H1 (cell line): ENCODE measurements at regions not wholly inside any gene's neighbourhood (a gene's known extent, or its start where the extent isn't known, plus 50 kb on each side); places are given as distances from the start of the nearest gene placed in this dataset.

Experiments
- CTCF ChIA-PET: fragments of 300-600 bp; sonication (Branson Sonifier 250); formaldehyde crosslinking; loops from one replicate; lab custom pipeline; 2021; ENCODE audit not compliant: partially characterized antibody; lab: Charles Lee
- POLR2A ChIA-PET: fragments of 300-600 bp; sonication (Branson Sonifier 250); formaldehyde crosslinking; loops from one replicate; lab custom pipeline; 2021; ENCODE audit warnings: inconsistent platforms; ENCODE audit not compliant: partially characterized antibody; lab: Charles Lee
- DNase-seq, 2 experiments: peaks; one replicate each; pipeline versions ENCODE4 v3.0.0 to v3.0.0-alpha.2; 2010 to 2022; ENCODE audit warnings: low spot score in 2 of 2, low read depth in 1 of 2, mixed read lengths in 1 of 2
- FAIRE-seq: peaks from 2 replicates; lab custom pipeline; 2011; peaks lifted over from hg19 to GRCh38; lab: Jason Lieb, UNC
- H2AFZ ChIP-seq: 2 replicates; pipeline ENCODE4 v1.8.1; 2012; ENCODE audit warnings: low read length, inconsistent platforms
- H2AK5ac ChIP-seq: 2 replicates; pipeline ENCODE4 v1.6.1; 2013; ENCODE audit warnings: low read depth, low read length
- H2BK120ac ChIP-seq: replicated peaks from 2 replicates; pipeline ENCODE3; 2013; ENCODE audit warnings: low read depth, low read length, inconsistent platforms
- H2BK12ac ChIP-seq: 2 replicates; pipeline ENCODE4 v1.6.1; 2013; ENCODE audit warnings: low read depth, low read length
- H2BK15ac ChIP-seq: 2 replicates; pipeline ENCODE4 v1.6.1; 2013; ENCODE audit warnings: low read length
- H2BK20ac ChIP-seq: 2 replicates; pipeline ENCODE4 v1.6.1; 2013; ENCODE audit warnings: low read length
- H2BK5ac ChIP-seq: 2 replicates; pipeline ENCODE4 v1.6.1; 2013; ENCODE audit warnings: low read depth, low read length
- H3K14ac ChIP-seq: 2 replicates; pipeline ENCODE4 v1.6.1; 2013; ENCODE audit warnings: inconsistent platforms; ENCODE audit not compliant: insufficient read length
- H3K18ac ChIP-seq: 2 replicates; pipeline ENCODE4 v1.6.1; 2013; ENCODE audit warnings: low read length; ENCODE audit errors: extremely low read depth
- H3K23ac ChIP-seq: 2 replicates; pipeline ENCODE4 v1.6.1; 2013; ENCODE audit warnings: inconsistent platforms; ENCODE audit not compliant: insufficient read length
- H3K23me2 ChIP-seq: 2 replicates; pipeline ENCODE4 v1.6.1; 2013; ENCODE audit warnings: low read depth, low read length
- H3K27ac ChIP-seq: 2 replicates; pipeline ENCODE4 v1.6.1; 2011; ENCODE audit warnings: low read depth, low read length, inconsistent platforms
- H3K27me3 ChIP-seq, 4 experiments: replicated peaks in 1 of 4; 1 replicate in 1 of 4; 2 replicates in 3 of 4; pipeline versions ENCODE4 v1.6.1 to v1.8.1; 2011 to 2013; ENCODE audit warnings: low read length in 3 of 4, mild to moderate bottlenecking in 3 of 4, inconsistent platforms in 2 of 4, mixed read lengths in 2 of 4, moderate library complexity in 1 of 4; ENCODE audit not compliant: control insufficient read depth in 3 of 4, insufficient read depth in 3 of 4; ENCODE audit errors: extremely low read depth in 1 of 4
- H3K36me3 ChIP-seq, 4 experiments: 2 replicates each; pipeline versions ENCODE4 v1.6.1 to v1.8.1; 2011 to 2013; ENCODE audit warnings: mild to moderate bottlenecking in 4 of 4, low read length in 3 of 4, moderate library complexity in 2 of 4, control low read depth in 1 of 4, inconsistent platforms in 1 of 4; ENCODE audit not compliant: insufficient read depth in 4 of 4, control insufficient read depth in 2 of 4
- H3K4ac ChIP-seq: replicated peaks from 2 replicates; pipeline ENCODE3; 2013; ENCODE audit warnings: low read length, low read depth, mixed read lengths, inconsistent platforms; ENCODE audit not compliant: insufficient read length
- H3K4me1 ChIP-seq, 4 experiments: replicated peaks in 1 of 4; 1 replicate in 1 of 4; 2 replicates in 3 of 4; pipeline versions ENCODE4 v1.6.1 to v1.8.1; 2011 to 2013; ENCODE audit warnings: low read length in 3 of 4, inconsistent platforms in 2 of 4, mixed read lengths in 1 of 4; ENCODE audit not compliant: insufficient read depth in 4 of 4, control insufficient read depth in 3 of 4
- H3K4me2 ChIP-seq, 2 experiments: 2 replicates each; pipeline versions ENCODE4 v1.6.1 to v1.8.1; 2011 to 2013; ENCODE audit warnings: low read depth in 2 of 2, low read length in 2 of 2, control low read depth in 1 of 2, inconsistent platforms in 1 of 2, mild to moderate bottlenecking in 1 of 2; ENCODE audit not compliant: insufficient read depth in 1 of 2
- H3K4me3 ChIP-seq, 4 experiments: fragments of 200-600, 300-600 bp in 1 of 4; sonication (generic), shearing (Covaris generic), sonication (Bioruptor Twin) in 1 of 4; 2 replicates each; pipeline versions ENCODE4 v1.5.1 to v1.8.1; 2011 to 2016; ENCODE audit warnings: low read length in 4 of 4, low read depth in 3 of 4, control low read depth in 2 of 4, inconsistent platforms in 2 of 4, mild to moderate bottlenecking in 2 of 4, mixed read lengths in 1 of 4, moderate library complexity in 1 of 4; ENCODE audit not compliant: insufficient read depth in 2 of 4; ENCODE audit errors: extremely low read depth in 1 of 4
- H3K56ac ChIP-seq: replicated peaks from 2 replicates; pipeline ENCODE3; 2013; ENCODE audit warnings: low read depth, mild to moderate bottlenecking, mixed read lengths, low read length, inconsistent platforms; ENCODE audit not compliant: insufficient read length
- H3K79me1 ChIP-seq: 2 replicates; pipeline ENCODE4 v1.6.1; 2013; ENCODE audit warnings: low read depth, low read length, control low read depth
- H3K79me2 ChIP-seq, 2 experiments: 2 replicates each; pipeline versions ENCODE4 v1.6.1 to v1.8.1; 2012 to 2013; ENCODE audit warnings: low read length in 2 of 2, mild to moderate bottlenecking in 2 of 2, inconsistent platforms in 1 of 2; ENCODE audit not compliant: insufficient read depth in 2 of 2, control insufficient read depth in 1 of 2
- H3K9ac ChIP-seq, 4 experiments: replicated peaks in 1 of 4; 1 replicate in 1 of 4; 2 replicates in 3 of 4; pipeline versions ENCODE4 v1.6.1 to v1.8.1; 2011 to 2013; ENCODE audit warnings: low read depth in 3 of 4, low read length in 3 of 4, control low read depth in 2 of 4, mild to moderate bottlenecking in 2 of 4, moderate library complexity in 2 of 4, inconsistent platforms in 1 of 4; ENCODE audit errors: extremely low read depth in 1 of 4
- H3K9me3 ChIP-seq, 2 experiments: 2 replicates each; pipeline versions ENCODE4 v1.6.1 to v1.8.1; 2012 to 2013; ENCODE audit warnings: mild to moderate bottlenecking in 2 of 2, moderate library complexity in 2 of 2, control low read depth in 1 of 2, inconsistent platforms in 1 of 2, low read depth in 1 of 2, low read length in 1 of 2, mixed read lengths in 1 of 2; ENCODE audit not compliant: insufficient read depth in 2 of 2
- H4K20me1 ChIP-seq, 2 experiments: replicated peaks in 1 of 2; 2 replicates each; pipeline versions ENCODE3 to v1.8.1; 2011 to 2013; ENCODE audit warnings: inconsistent platforms in 2 of 2, low read length in 2 of 2, mild to moderate bottlenecking in 1 of 2; ENCODE audit not compliant: insufficient read depth in 2 of 2, control insufficient read depth in 1 of 2
- H4K5ac ChIP-seq: 2 replicates; pipeline ENCODE4 v1.6.1; 2013; ENCODE audit warnings: low read length, low read depth, mixed read lengths, inconsistent platforms; ENCODE audit not compliant: insufficient read length
- H4K8ac ChIP-seq: 2 replicates; pipeline ENCODE4 v1.8.0; 2013; ENCODE audit warnings: mild to moderate bottlenecking, moderate library complexity, low read length, inconsistent platforms; ENCODE audit not compliant: insufficient read depth; ENCODE audit errors: extremely low read depth
- H4K91ac ChIP-seq: replicated peaks from 2 replicates; pipeline ENCODE3; 2013; ENCODE audit warnings: low read length, mixed read lengths, inconsistent platforms; ENCODE audit not compliant: insufficient read length
- ATF2 ChIP-seq: IDR thresholded peaks from 2 replicates; pipeline ENCODE4 v1.6.1; 2012; ENCODE audit warnings: low read length, inconsistent platforms
- CBX8 ChIP-seq: fragments of 300-800, 300-1000 bp; sonication (generic); IDR thresholded peaks from 2 replicates; pipeline ENCODE4 v1.7.1; 2016; ENCODE audit warnings: low read depth, low read length, borderline replicate concordance
- CHD2 ChIP-seq: IDR thresholded peaks from 2 replicates; pipeline ENCODE4 v1.6.1; 2012; ENCODE audit warnings: low read length, improper control_type of control experiment
- CREB1 ChIP-seq: IDR thresholded peaks from 2 replicates; pipeline ENCODE4 v1.6.1; 2012; ENCODE audit warnings: inconsistent platforms
- JUN ChIP-seq: IDR thresholded peaks from 2 replicates; pipeline ENCODE4 v1.6.1; 2011; ENCODE audit warnings: low read depth, mild to moderate bottlenecking, improper control_type of control experiment, low read length
- KDM1A ChIP-seq: fragments of 200-600, 300-600 bp; sonication (generic); IDR thresholded peaks from 2 replicates; pipeline ENCODE4 v1.7.1; 2016; ENCODE audit warnings: mild to moderate bottlenecking, low read length, borderline replicate concordance
- POU5F1 ChIP-seq: IDR thresholded peaks from 2 replicates; pipeline ENCODE4 v1.6.1; 2011; ENCODE audit warnings: low read depth, mild to moderate bottlenecking, low read length, moderate library complexity
- RNF2 ChIP-seq: fragments of 200-900, 300-1000 bp; sonication (generic); IDR thresholded peaks from 2 replicates; pipeline ENCODE4 v1.7.1; 2016; ENCODE audit warnings: borderline replicate concordance, low read depth, mild to moderate bottlenecking, antibody characterized with exemption, low read length; ENCODE audit not compliant: poor library complexity, severe bottlenecking; ENCODE audit errors: missing control alignments
- RXRA ChIP-seq: IDR thresholded peaks from 2 replicates; pipeline ENCODE4 v1.6.1; 2011; ENCODE audit warnings: low read depth, mild to moderate bottlenecking, low read length, moderate library complexity; ENCODE audit not compliant: insufficient read depth
- SIRT6 ChIP-seq: IDR thresholded peaks from one replicate; pipeline ENCODE4 v1.7.1; 2012; ENCODE audit warnings: low read length, inconsistent platforms
- SRF ChIP-seq: IDR thresholded peaks from 2 replicates; pipeline ENCODE4 v1.6.1; 2011; ENCODE audit warnings: mild to moderate bottlenecking, low read depth, low read length, moderate library complexity
- WGBS, 2 experiments: shearing (Covaris generic) in 1 of 2; methylation state at CpG; one replicate each; pipeline versions ENCODE4 v1.1.6 to v1.1.7; 2013 to 2015; ENCODE audit warnings: low lambda C conversion rate in 2 of 2, mixed read lengths in 2 of 2, inconsistent platforms in 1 of 2, low coverage in 1 of 2, missing lambda C conversion rate in 1 of 2; ENCODE audit not compliant: insufficient replicate concordance in 2 of 2, insufficient coverage in 1 of 2, insufficient read length in 1 of 2; ENCODE audit errors: extremely low coverage in 1 of 2, missing lambda C conversion rate in 1 of 2; 5-methylcytosine and 5-hydroxymethylcytosine counted together
- TF ChIP-seq, protein P1 (sequence below): IDR thresholded peaks from 2 replicates; pipeline ENCODE4 v1.6.1; 2011; ENCODE audit warnings: low read length, improper control_type of control experiment

DNA sequence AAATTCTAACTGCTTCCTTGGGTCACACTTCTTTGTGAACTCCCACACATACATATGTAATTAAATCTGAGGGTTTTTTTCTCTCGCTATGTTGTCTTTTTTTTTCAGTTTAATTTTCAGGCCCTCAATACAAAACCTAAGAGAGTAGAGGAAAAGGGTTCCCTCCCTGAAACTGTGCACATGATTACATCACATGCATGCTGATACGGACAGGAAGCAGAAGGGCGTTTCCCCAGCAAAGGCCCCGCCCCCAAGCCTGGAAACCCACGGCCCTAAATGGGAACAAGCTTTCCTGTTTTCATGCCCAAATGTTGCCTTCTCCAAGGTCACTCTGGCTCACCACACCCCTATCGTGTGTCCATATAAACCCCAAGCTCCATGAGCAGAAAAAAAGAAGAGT lies 115.4 kb downstream of the TEX36 start:
- no peak overlapping the region for H2BK15ac ChIP-seq
- 80% methylated on average over 5 of the region's 6 CpGs; no CpG with 5 or more reads in 1 of the 2 experiments for WGBS, 2 experiments
- no peaks in the 10 kb centered on the region for H4K20me1 ChIP-seq
- no peaks in the 10 kb centered on the region for H3K4me1 ChIP-seq
- no peak overlapping the region for H2AK5ac ChIP-seq
- H3K9me3 ChIP-seq, result peaks cover 0 to 4% of the 10 kb centered on the region in 2 experiments; a peak in 2 of 4 replicates
- H3K4ac ChIP-seq, result no peak overlapping the region
- no peak overlapping the region for H3K9ac ChIP-seq
- H2AFZ ChIP-seq, result no peak overlapping the region
- no peak overlapping the region for H4K5ac ChIP-seq
- H3K4me2 ChIP-seq, result no peak overlapping the region
- H3K27ac ChIP-seq, result no peak overlapping the region
- no peaks in the 10 kb centered on the region for H3K79me2 ChIP-seq
- no peak overlapping the region for H4K91ac ChIP-seq
- H3K4me3 ChIP-seq, result no peak overlapping the region
- ChIA-PET CTCF (no interaction called here), POLR2A (no interaction called here)
- no peak overlapping the region for H2BK20ac ChIP-seq
- H3K18ac ChIP-seq, result no peak overlapping the region
- no peaks in the 10 kb centered on the region for H3K79me1 ChIP-seq
- no peak overlapping the region for H2BK12ac ChIP-seq
- H3K23ac ChIP-seq, result no peak overlapping the region
- H3K27me3 ChIP-seq, result no peaks in the 10 kb centered on the region
- H2BK5ac ChIP-seq, result no peak overlapping the region
- no peak overlapping the region for H4K8ac ChIP-seq
- FAIRE-seq, result no peak
- no peak overlapping the region for H2BK120ac ChIP-seq
- no peak overlapping the region for H3K14ac ChIP-seq
- H3K56ac ChIP-seq, result no peak overlapping the region
- H3K23me2 ChIP-seq, result no peaks in the 10 kb centered on the region
- H3K36me3 ChIP-seq, result no peaks in the 10 kb centered on the region
- no peak for DNase-seq
- no peak for TF ChIP-seq SIRT6
- no peak for TF ChIP-seq RNF2
- TF ChIP-seq CBX8, result no peak
- TF ChIP-seq, protein P1, sequence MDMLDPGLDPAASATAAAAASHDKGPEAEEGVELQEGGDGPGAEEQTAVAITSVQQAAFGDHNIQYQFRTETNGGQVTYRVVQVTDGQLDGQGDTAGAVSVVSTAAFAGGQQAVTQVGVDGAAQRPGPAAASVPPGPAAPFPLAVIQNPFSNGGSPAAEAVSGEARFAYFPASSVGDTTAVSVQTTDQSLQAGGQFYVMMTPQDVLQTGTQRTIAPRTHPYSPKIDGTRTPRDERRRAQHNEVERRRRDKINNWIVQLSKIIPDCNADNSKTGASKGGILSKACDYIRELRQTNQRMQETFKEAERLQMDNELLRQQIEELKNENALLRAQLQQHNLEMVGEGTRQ, result no peak
- TF ChIP-seq JUN, result no peak
- TF ChIP-seq CREB1, result no peak
- no peak for TF ChIP-seq RXRA
- TF ChIP-seq POU5F1, result no peak
- no peak for TF ChIP-seq KDM1A
- no peak for TF ChIP-seq SRF
- TF ChIP-seq ATF2, result no peak
- no peak for TF ChIP-seq CHD2
